T-helper 2 cell (primary cell): ENCODE measurements at regions not wholly inside any gene's neighbourhood (a gene's known extent, or its start where the extent isn't known, plus 50 kb on each side); places are given as distances from the start of the nearest gene placed in this dataset.
"Not testable (repeated sequence)": the region's sequence is repeated elsewhere in the genome, so short reads cannot be mapped to it uniquely, and the experiment has no call there.

Experiments used
- DNase-seq, 5 experiments: peaks; one replicate each; pipeline versions ENCODE4 v3.0.0 to v3.0.0-alpha.2; 2012 to 2022

GRCh38 chr5:122515210-122515609 lies 203.2 kb downstream of the SNCAIP start:
- not testable (repeated sequence) for DNase-seq

- DNase-seq = peak in 1 of 5 experiments; percentile 19
These were observed 203.8 kb downstream of the SNCAIP start for GRCh38 chr5:122515709-122516431.

GRCh38 chr5:122516432-122516743 lies 204.4 kb downstream of the SNCAIP start:
- DNase-seq = no peak

GRCh38 chr5:122517091-122517490 lies 205.1 kb downstream of the SNCAIP start:
- DNase-seq = no peak

GRCh38 chr5:122523776-122524175 lies 211.7 kb downstream of the SNCAIP start:
- DNase-seq = no peak

- no peak for DNase-seq
These were observed 215.5 kb downstream of the SNCAIP start for GRCh38 chr5:122527547-122527946.

- DNase-seq = no peak
These were observed 220.0 kb downstream of the SNCAIP start for GRCh38 chr5:122532035-122532434.

- DNase-seq = no peak
These were observed 221.8 kb downstream of the SNCAIP start for GRCh38 chr5:122533825-122534224.

GRCh38 chr5:122534829-122535228 lies 222.8 kb downstream of the SNCAIP start:
- DNase-seq = no peak

GRCh38 chr5:122541388-122541787 lies 229.4 kb downstream of the SNCAIP start:
- DNase-seq = no peak

- DNase-seq = no peak
These were observed 228.9 kb upstream of the SNX2 start for GRCh38 chr5:122545986-122546385.

GRCh38 chr5:122547219-122547618 lies 227.7 kb upstream of the SNX2 start:
- no peak for DNase-seq

- no peak for DNase-seq
These were observed 227.2 kb upstream of the SNX2 start for GRCh38 chr5:122547669-122548068.

- no peak for DNase-seq
These were observed 215.2 kb upstream of the SNX2 start for GRCh38 chr5:122559676-122560075.

GRCh38 chr5:122561209-122561608 lies 213.7 kb upstream of the SNX2 start:
- DNase-seq = no peak

GRCh38 chr5:122565331-122565730 lies 209.5 kb upstream of the SNX2 start:
- no peak for DNase-seq

- no peak for DNase-seq
These were observed 198.4 kb upstream of the SNX2 start for GRCh38 chr5:122576256-122577016.

GRCh38 chr5:122581629-122582028 lies 193.3 kb upstream of the SNX2 start:
- DNase-seq = no peak

- DNase-seq = no peak
These were observed 190.2 kb upstream of the SNX2 start for GRCh38 chr5:122584411-122585300.

GRCh38 chr5:122585371-122585770 lies 189.5 kb upstream of the SNX2 start:
- DNase-seq = no peak

GRCh38 chr5:122586351-122586750 lies 188.5 kb upstream of the SNX2 start:
- no peak for DNase-seq

- no peak for DNase-seq
These were observed 183.1 kb upstream of the SNX2 start for GRCh38 chr5:122591828-122592227.

- no peak for DNase-seq
These were observed 175.9 kb upstream of the SNX2 start for GRCh38 chr5:122599000-122599399.
